SK-N-SH treated with all-trans-retinoic acid at 6 μM for 48 hours (cell line): ENCODE measurements at regions not wholly inside any gene's neighbourhood (a gene's known extent, or its start where the extent isn't known, plus 50 kb on each side); places are given as distances from the start of the nearest gene placed in this dataset.

Experiments
- ATAC-seq: fragments of 200-7000 bp; cut with Tn5 transposase; 3 replicates; pipeline ENCODE4 v1.9.1; 2020; ENCODE audit warnings: mild to moderate bottlenecking, moderate library complexity
- ARNTL ChIP-seq: fragments of 450-650 bp; formaldehyde crosslinking; IDR thresholded peaks from 2 replicates; pipeline ENCODE4 v1.5.0; 2020; ENCODE audit warnings: low read depth, mild to moderate bottlenecking, moderate library complexity, borderline replicate concordance
- BACH2 ChIP-seq: fragments of 250-450 bp; sonication (Bioruptor Pico); IDR thresholded peaks from 2 replicates; pipeline ENCODE4 v1.9.0; 2021; ENCODE audit warnings: mild to moderate bottlenecking, borderline replicate concordance
- CSDC2 ChIP-seq: fragments of 250-450 bp; sonication (Bioruptor Pico); IDR thresholded peaks from 2 replicates; pipeline ENCODE4 v1.5.0; 2020; ENCODE audit warnings: mild to moderate bottlenecking, moderate library complexity
- CSRNP3 ChIP-seq: fragments of 250-450 bp; sonication (Bioruptor Pico); IDR thresholded peaks from 2 replicates; pipeline ENCODE4 v1.5.1; 2021; ENCODE audit warnings: mild to moderate bottlenecking, moderate library complexity
- GLIS3 ChIP-seq: fragments of 250-450 bp; sonication (Bioruptor Pico); IDR thresholded peaks from 2 replicates; pipeline ENCODE4 v1.5.0; 2020; ENCODE audit warnings: mild to moderate bottlenecking, moderate library complexity
- OSR1 ChIP-seq: fragments of 250-450 bp; sonication (Bioruptor Pico); IDR thresholded peaks from 2 replicates; pipeline ENCODE4 v1.8.0; 2022; ENCODE audit warnings: moderate library complexity, mild to moderate bottlenecking, inconsistent platforms
- PATZ1 ChIP-seq: fragments of 250-450 bp; sonication (Bioruptor Pico); IDR thresholded peaks from 2 replicates; pipeline ENCODE4 v1.8.0; 2020; ENCODE audit warnings: mild to moderate bottlenecking, moderate library complexity, borderline replicate concordance
- PPARA ChIP-seq: fragments of 250-450 bp; sonication (Bioruptor Pico); IDR thresholded peaks from 2 replicates; pipeline ENCODE4 v1.5.0; 2020; ENCODE audit warnings: mild to moderate bottlenecking, borderline replicate concordance
- RARB ChIP-seq: fragments of 250-450 bp; sonication (Bioruptor Pico); IDR thresholded peaks from 2 replicates; pipeline ENCODE4 v1.8.0; 2021; ENCODE audit warnings: mild to moderate bottlenecking, moderate library complexity
- SNAI2 ChIP-seq: fragments of 250-450 bp; sonication (Bioruptor Pico); IDR thresholded peaks from 2 replicates; pipeline ENCODE4 v1.5.0; 2020; ENCODE audit warnings: mild to moderate bottlenecking, moderate library complexity
- TOX ChIP-seq: fragments of 250-450 bp; sonication (Bioruptor Pico); IDR thresholded peaks from 2 replicates; pipeline ENCODE4 v1.8.0; 2021; ENCODE audit warnings: mild to moderate bottlenecking, moderate library complexity, borderline replicate concordance
- TSHZ2 ChIP-seq: fragments of 250-450 bp; sonication (Bioruptor Pico); IDR thresholded peaks from 2 replicates; pipeline ENCODE4 v1.5.0; 2020; ENCODE audit warnings: mild to moderate bottlenecking, moderate library complexity
- ZC3H10 ChIP-seq: fragments of 250-450 bp; sonication (Bioruptor Pico); IDR thresholded peaks from 2 replicates; pipeline ENCODE4 v1.5.1; 2021; ENCODE audit warnings: mild to moderate bottlenecking, moderate library complexity
- ZFP3 ChIP-seq: fragments of 250-450 bp; sonication (Bioruptor Pico); IDR thresholded peaks from 2 replicates; pipeline ENCODE4 v1.5.0; 2020; ENCODE audit warnings: mild to moderate bottlenecking, moderate library complexity
- ZFP30 ChIP-seq: fragments of 450-650 bp; formaldehyde crosslinking; IDR thresholded peaks from 2 replicates; pipeline ENCODE4 v1.5.0; 2022; ENCODE audit warnings: mild to moderate bottlenecking, moderate library complexity
- ZNF565 ChIP-seq: fragments of 450-650 bp; formaldehyde crosslinking; conservative IDR thresholded peaks from 2 replicates; pipeline ENCODE4 v1.5.0; 2020; ENCODE audit warnings: low read depth, mild to moderate bottlenecking, moderate library complexity
- ZNF70 ChIP-seq: fragments of 450-650 bp; formaldehyde crosslinking; IDR thresholded peaks from 2 replicates; pipeline ENCODE4 v1.5.0; 2020; ENCODE audit warnings: mild to moderate bottlenecking, moderate library complexity
- ZNF8 ChIP-seq: fragments of 450-650 bp; formaldehyde crosslinking; IDR thresholded peaks from 2 replicates; pipeline ENCODE4 v1.5.0; 2020; ENCODE audit warnings: mild to moderate bottlenecking, moderate library complexity
- TF ChIP-seq, protein P1 (sequence below): fragments of 250-450 bp; sonication (Bioruptor Pico); IDR thresholded peaks from 2 replicates; pipeline ENCODE4 v1.8.0; 2021; ENCODE audit warnings: low read depth, mild to moderate bottlenecking, moderate library complexity, borderline replicate concordance
- TF ChIP-seq, protein P2 (sequence below): fragments of 250-450 bp; sonication (Bioruptor Pico); IDR thresholded peaks from 2 replicates; pipeline ENCODE4 v1.5.1; 2020; ENCODE audit warnings: low read depth, mild to moderate bottlenecking, moderate library complexity

- TF ChIP-seq, protein P1, sequence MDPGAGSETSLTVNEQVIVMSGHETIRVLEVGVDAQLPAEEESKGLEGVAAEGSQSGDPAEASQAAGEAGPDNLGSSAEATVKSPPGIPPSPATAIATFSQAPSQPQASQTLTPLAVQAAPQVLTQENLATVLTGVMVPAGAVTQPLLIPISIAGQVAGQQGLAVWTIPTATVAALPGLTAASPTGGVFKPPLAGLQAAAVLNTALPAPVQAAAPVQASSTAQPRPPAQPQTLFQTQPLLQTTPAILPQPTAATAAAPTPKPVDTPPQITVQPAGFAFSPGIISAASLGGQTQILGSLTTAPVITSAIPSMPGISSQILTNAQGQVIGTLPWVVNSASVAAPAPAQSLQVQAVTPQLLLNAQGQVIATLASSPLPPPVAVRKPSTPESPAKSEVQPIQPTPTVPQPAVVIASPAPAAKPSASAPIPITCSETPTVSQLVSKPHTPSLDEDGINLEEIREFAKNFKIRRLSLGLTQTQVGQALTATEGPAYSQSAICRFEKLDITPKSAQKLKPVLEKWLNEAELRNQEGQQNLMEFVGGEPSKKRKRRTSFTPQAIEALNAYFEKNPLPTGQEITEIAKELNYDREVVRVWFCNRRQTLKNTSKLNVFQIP (CRISPR knock-in tag), result no peak
- no peak for TF ChIP-seq PPARA (CRISPR knock-in tag)
- no peak for TF ChIP-seq CSDC2 (CRISPR knock-in tag)
- no peak for TF ChIP-seq ZC3H10 (CRISPR knock-in tag)
- TF ChIP-seq RARB, result no peak
- TF ChIP-seq TOX (CRISPR knock-in tag), result no peak
- TF ChIP-seq CSRNP3 (CRISPR knock-in tag), result no peak
- TF ChIP-seq ZFP3, result no peak
- TF ChIP-seq TSHZ2 (CRISPR knock-in tag), result no peak
- no peak for TF ChIP-seq BACH2 (CRISPR knock-in tag)
- no peak for TF ChIP-seq ZNF8 (CRISPR knock-in tag)
- no peak for TF ChIP-seq GLIS3 (CRISPR knock-in tag)
- no peak for TF ChIP-seq OSR1 (CRISPR knock-in tag)
- TF ChIP-seq ZFP30 (CRISPR knock-in tag), result no peak
- no peak for TF ChIP-seq ARNTL (CRISPR knock-in tag)
- no peak for TF ChIP-seq ZNF70
- ATAC-seq, result no peak
Measured at GRCh38 chr1:59046730-59047157, 250.2 kb upstream of the FGGY start.

GRCh38 chr1:59051007-59051406 lies 245.9 kb upstream of the FGGY start:
- no peak for ATAC-seq
- TF ChIP-seq ZNF565 (CRISPR knock-in tag) (no peak), RARB (no peak), SNAI2 (CRISPR knock-in tag) (no peak), PPARA (CRISPR knock-in tag) (no peak), BACH2 (CRISPR knock-in tag) (no peak), PATZ1 (no peak), CSRNP3 (CRISPR knock-in tag) (no peak), ZFP30 (CRISPR knock-in tag) (no peak)
- TF ChIP-seq, protein P2, sequence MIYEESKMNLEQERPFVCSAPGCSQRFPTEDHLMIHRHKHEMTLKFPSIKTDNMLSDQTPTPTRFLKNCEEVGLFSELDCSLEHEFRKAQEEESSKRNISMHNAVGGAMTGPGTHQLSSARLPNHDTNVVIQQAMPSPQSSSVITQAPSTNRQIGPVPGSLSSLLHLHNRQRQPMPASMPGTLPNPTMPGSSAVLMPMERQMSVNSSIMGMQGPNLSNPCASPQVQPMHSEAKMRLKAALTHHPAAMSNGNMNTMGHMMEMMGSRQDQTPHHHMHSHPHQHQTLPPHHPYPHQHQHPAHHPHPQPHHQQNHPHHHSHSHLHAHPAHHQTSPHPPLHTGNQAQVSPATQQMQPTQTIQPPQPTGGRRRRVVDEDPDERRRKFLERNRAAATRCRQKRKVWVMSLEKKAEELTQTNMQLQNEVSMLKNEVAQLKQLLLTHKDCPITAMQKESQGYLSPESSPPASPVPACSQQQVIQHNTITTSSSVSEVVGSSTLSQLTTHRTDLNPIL (CRISPR knock-in tag), result no peak
- TF ChIP-seq, protein P1 (CRISPR knock-in tag), result no peak
